WERI-Rb-1 (cell line): ENCODE measurements at regions not wholly inside any gene's neighbourhood (a gene's known extent, or its start where the extent isn't known, plus 50 kb on each side); places are given as distances from the start of the nearest gene placed in this dataset.

Experiments
- DNase-seq: peaks from one replicate; pipeline ENCODE4 v3.0.0-alpha.2; 2020
- H3K27ac ChIP-seq: fragments of 250-450 bp; sonication (Bioruptor Pico); 2 replicates; pipeline ENCODE4 v1.5.1; 2020; ENCODE audit warnings: mild to moderate bottlenecking, moderate library complexity
- H3K27me3 ChIP-seq: fragments of 250-450 bp; sonication (Bioruptor Pico); 2 replicates; pipeline ENCODE4 v1.5.1; 2021; ENCODE audit warnings: mild to moderate bottlenecking, low read depth, moderate library complexity; ENCODE audit not compliant: insufficient read depth, severe bottlenecking
- H3K36me3 ChIP-seq: fragments of 250-450 bp; sonication (Bioruptor Pico); 2 replicates; pipeline ENCODE4 v1.5.1; 2020; ENCODE audit warnings: mild to moderate bottlenecking, moderate library complexity
- H3K4me3 ChIP-seq: 2 replicates; pipeline ENCODE4 v1.5.1; 2011; ENCODE audit warnings: low read depth, mild to moderate bottlenecking, control low read depth, low read length
- H3K9me3 ChIP-seq: fragments of 250-450 bp; sonication (Bioruptor Pico); 2 replicates; pipeline ENCODE4 v1.5.1; 2021; ENCODE audit warnings: mild to moderate bottlenecking, moderate library complexity; ENCODE audit not compliant: severe bottlenecking
- TF ChIP-seq, protein P1 (sequence below): IDR thresholded peaks from 2 replicates; pipeline ENCODE4 v1.5.1; 2011; ENCODE audit warnings: low read depth, mild to moderate bottlenecking, control low read depth, inconsistent platforms, low read length

DNA sequence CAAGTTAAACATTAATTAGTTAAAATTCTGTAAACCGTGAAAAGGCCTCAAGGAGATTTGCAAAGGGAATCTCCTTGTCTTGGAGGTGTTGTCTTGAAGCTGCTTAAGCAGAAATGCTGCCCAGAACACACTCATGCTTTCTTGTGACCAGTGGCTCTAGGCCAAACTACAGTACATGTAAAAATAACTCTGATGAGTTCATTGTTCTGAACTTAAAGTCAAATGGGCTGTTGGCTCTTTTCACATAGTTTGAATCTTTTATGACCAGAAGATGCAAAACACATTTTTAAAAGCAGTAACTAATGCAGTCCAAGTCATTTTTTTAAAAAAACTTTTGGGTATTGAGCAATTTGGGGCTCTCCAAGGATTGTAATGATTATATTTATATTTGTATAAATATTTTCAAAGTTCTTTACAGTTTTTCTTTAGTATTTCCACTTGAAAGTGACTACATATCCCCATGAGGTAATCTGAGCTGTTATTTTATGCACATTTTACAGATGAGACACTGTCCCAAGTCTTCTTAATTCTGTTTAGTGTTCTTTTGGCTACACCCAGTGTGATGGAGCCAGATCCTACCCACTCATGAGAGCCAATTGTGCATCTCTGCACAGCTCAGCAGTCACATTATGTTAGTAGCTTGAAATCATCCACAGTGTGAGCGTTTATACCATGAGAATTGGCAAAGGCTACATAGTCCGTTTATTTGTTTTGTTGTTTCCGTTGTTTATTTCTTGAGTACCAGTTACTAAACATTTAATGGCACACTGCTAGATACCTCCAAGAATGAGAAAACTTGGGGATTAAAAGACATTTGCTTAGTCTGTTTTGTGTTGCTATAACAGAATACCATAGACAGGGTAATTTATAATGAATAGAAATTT, 112.8 kb upstream of the ATXN3L start:
- peaks cover 2% of the 10 kb centered on the region for H3K9me3 ChIP-seq
- no peak overlapping the region for H3K4me3 ChIP-seq
- DNase-seq, result no peak
- TF ChIP-seq, protein P1, sequence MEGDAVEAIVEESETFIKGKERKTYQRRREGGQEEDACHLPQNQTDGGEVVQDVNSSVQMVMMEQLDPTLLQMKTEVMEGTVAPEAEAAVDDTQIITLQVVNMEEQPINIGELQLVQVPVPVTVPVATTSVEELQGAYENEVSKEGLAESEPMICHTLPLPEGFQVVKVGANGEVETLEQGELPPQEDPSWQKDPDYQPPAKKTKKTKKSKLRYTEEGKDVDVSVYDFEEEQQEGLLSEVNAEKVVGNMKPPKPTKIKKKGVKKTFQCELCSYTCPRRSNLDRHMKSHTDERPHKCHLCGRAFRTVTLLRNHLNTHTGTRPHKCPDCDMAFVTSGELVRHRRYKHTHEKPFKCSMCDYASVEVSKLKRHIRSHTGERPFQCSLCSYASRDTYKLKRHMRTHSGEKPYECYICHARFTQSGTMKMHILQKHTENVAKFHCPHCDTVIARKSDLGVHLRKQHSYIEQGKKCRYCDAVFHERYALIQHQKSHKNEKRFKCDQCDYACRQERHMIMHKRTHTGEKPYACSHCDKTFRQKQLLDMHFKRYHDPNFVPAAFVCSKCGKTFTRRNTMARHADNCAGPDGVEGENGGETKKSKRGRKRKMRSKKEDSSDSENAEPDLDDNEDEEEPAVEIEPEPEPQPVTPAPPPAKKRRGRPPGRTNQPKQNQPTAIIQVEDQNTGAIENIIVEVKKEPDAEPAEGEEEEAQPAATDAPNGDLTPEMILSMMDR, result no peak
- no peaks in the 10 kb centered on the region for H3K27me3 ChIP-seq
- H3K27ac ChIP-seq, result no peak overlapping the region
- no peaks in the 10 kb centered on the region for H3K36me3 ChIP-seq

GRCh38 chrX:13430136-13430827, 110.4 kb upstream of the ATXN3L start:
- TF ChIP-seq, protein P1, result no peak
- H3K27me3 ChIP-seq, result no peaks in the 10 kb centered on the region
- H3K36me3 ChIP-seq, result no peaks in the 10 kb centered on the region
- no peak for DNase-seq
- no peak overlapping the region for H3K27ac ChIP-seq
- H3K4me3 ChIP-seq, result no peak overlapping the region
- peaks cover 4% of the 10 kb centered on the region for H3K9me3 ChIP-seq

GRCh38 chrX:13428053-13428786, 108.4 kb upstream of the ATXN3L start:
- Histone ChIP-seq H3K36me3 (no peaks in the 10 kb centered on the region), H3K9me3 (peaks cover 8% of the 10 kb centered on the region), H3K27me3 (no peaks in the 10 kb centered on the region), H3K27ac (no peak overlapping the region), H3K4me3 (no peak overlapping the region)
- TF ChIP-seq, protein P1, result no peak
- no peak for DNase-seq

- no peaks in the 10 kb centered on the region for H3K36me3 ChIP-seq
- H3K27ac ChIP-seq, result no peak overlapping the region
- TF ChIP-seq, protein P1, result no peak
- DNase-seq, result no peak
- H3K4me3 ChIP-seq, result no peak overlapping the region
- H3K27me3 ChIP-seq, result no peaks in the 10 kb centered on the region
- H3K9me3 ChIP-seq, result peaks cover 8% of the 10 kb centered on the region
Observed at GRCh38 chrX:13427441-13428052, 107.7 kb upstream of the ATXN3L start.

DNA sequence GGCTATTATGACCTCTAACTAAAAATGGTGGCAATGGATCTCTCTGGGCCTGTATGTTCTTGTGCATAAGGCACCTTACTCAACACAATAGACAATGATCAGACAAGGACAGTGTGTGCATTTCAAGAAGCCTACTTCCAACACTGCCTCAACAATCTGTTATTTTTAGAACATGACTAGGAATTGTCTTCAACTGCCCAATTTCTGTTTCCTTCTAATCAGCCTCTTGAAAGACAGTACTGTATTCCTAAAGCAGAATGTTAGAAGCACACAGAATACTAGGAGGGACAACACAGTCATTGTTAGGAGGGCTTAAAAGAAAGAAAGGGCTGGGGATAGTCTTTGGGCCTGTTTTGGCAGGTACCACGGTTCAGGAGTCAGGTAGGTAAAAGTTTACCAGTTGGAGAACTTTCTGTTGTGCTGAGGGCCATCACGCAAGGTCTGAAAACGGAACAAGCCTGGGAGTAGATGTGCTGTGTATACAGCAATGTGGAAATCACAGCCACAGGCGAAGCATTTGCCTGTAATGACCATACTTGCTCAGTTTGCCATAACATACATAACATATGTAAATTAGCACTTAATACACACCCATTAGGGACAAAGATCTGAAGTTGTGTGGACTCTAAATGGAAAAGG, 100.8 kb upstream of the ATXN3L start:
- no peaks in the 10 kb centered on the region for H3K36me3 ChIP-seq
- H3K4me3 ChIP-seq, result no peak overlapping the region
- H3K27ac ChIP-seq, result no peak overlapping the region
- H3K27me3 ChIP-seq, result no peaks in the 10 kb centered on the region
- DNase-seq, result no peak
- TF ChIP-seq, protein P1, result no peak
- peaks cover 12% of the 10 kb centered on the region for H3K9me3 ChIP-seq
